22Rv1 (cell line): ENCODE measurements at regions not wholly inside any gene's neighbourhood (a gene's known extent, or its start where the extent isn't known, plus 50 kb on each side); places are given as distances from the start of the nearest gene placed in this dataset.

Experiments
- CTCF ChIP-seq: fragments of 450-650 bp; IDR thresholded peaks from 2 replicates; pipeline ENCODE4 v1.5.1; 2017; ENCODE audit warnings: mild to moderate bottlenecking
- ZFX ChIP-seq: fragments of 450-650 bp; IDR thresholded peaks from 2 replicates; pipeline ENCODE4 v1.6.1; 2017; ENCODE audit warnings: antibody characterized with exemption, borderline replicate concordance

GRCh38 chr1:199163670-199164069 lies 524.8 kb downstream of the PTPRC start:
- TF ChIP-seq ZFX = no peak
- TF ChIP-seq CTCF = no peak
